Thyroid gland (tissue), 4 donors: ENCODE measurements at regions not wholly inside any gene's neighbourhood (a gene's known extent, or its start where the extent isn't known, plus 50 kb on each side); places are given as distances from the start of the nearest gene placed in this dataset.

Experiments
- POLR2A ChIP-seq, 2 donors: fragments of 450-650 bp; IDR thresholded peaks; one replicate each; pipeline ENCODE4 v1.6.1; 2017; ENCODE audit warnings: antibody characterized with exemption in 2 of 2, mild to moderate bottlenecking in 2 of 2, moderate library complexity in 1 of 2
- TF ChIP-seq, protein P1 (sequence below), 6 experiments: fragments of 200-600 bp in 3 of 6; fragments of 450-650 bp in 3 of 6; sonication (generic) in 3 of 6; IDR thresholded peaks; one replicate each; pipeline ENCODE4 v1.5.1; 2016 to 2019; ENCODE audit warnings: antibody characterized with exemption in 6 of 6, mild to moderate bottlenecking in 2 of 6, inconsistent platforms in 1 of 6, moderate library complexity in 1 of 6

DNA sequence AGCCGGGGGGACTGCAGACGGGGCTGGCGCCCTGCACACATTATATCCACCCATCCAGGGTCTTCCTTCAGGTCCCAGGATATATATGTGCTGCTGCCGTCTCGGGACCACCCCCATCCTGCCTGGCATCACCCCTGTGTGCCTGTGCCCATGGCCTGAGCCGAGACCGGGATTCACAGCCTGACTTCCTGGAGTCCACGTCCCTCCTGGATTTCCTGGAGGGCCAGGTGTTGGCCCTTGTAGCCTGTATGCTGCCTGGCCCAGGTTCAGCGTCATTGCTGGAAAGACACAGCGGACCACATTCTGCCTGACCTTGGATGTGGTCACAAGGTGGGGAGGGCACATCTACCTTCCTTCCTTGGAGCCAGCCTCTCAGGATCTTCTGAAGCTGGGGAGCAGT, 551.1 kb downstream of the BRD1 start:
- TF ChIP-seq POLR2A (IDR thresholded peaks at IDR 0.05) = no peak
- TF ChIP-seq, protein P1, sequence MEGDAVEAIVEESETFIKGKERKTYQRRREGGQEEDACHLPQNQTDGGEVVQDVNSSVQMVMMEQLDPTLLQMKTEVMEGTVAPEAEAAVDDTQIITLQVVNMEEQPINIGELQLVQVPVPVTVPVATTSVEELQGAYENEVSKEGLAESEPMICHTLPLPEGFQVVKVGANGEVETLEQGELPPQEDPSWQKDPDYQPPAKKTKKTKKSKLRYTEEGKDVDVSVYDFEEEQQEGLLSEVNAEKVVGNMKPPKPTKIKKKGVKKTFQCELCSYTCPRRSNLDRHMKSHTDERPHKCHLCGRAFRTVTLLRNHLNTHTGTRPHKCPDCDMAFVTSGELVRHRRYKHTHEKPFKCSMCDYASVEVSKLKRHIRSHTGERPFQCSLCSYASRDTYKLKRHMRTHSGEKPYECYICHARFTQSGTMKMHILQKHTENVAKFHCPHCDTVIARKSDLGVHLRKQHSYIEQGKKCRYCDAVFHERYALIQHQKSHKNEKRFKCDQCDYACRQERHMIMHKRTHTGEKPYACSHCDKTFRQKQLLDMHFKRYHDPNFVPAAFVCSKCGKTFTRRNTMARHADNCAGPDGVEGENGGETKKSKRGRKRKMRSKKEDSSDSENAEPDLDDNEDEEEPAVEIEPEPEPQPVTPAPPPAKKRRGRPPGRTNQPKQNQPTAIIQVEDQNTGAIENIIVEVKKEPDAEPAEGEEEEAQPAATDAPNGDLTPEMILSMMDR (IDR thresholded peaks at IDR 0.05) = no peak
